WTC11 (cell line): ENCODE measurements at regions not wholly inside any gene's neighbourhood (a gene's known extent, or its start where the extent isn't known, plus 50 kb on each side); places are given as distances from the start of the nearest gene placed in this dataset.
"Not testable (repeated sequence)": the region's sequence is repeated elsewhere in the genome, so short reads cannot be mapped to it uniquely, and the experiment has no call there.

Experiments used
- ATAC-seq: fragments of 200-7000 bp; cut with Tn5 transposase; 2 replicates; pipeline ENCODE4 v1.10.0; 2021; ENCODE audit warnings: mild to moderate bottlenecking, moderate library complexity
- CTCF ChIA-PET: fragments of 300-600 bp; sonication (Branson Sonifier 250); formaldehyde crosslinking; loops from one replicate; lab custom pipeline; 2021; ENCODE audit warnings: antibody characterized with exemption; lab: Charles Lee
- POLR2A ChIA-PET: fragments of 350-600 bp; sonication (Branson Sonifier 250); formaldehyde crosslinking; loops from one replicate; lab custom pipeline; 2021; ENCODE audit warnings: antibody characterized with exemption; lab: Charles Lee
- DNase-seq: peaks from one replicate; pipeline ENCODE4 v3.0.0; 2021; ENCODE audit warnings: low spot score
- H3K27ac Mint-ChIP-seq: 2 replicates; pipeline ENCODE4 v1.8.0; 2021; ENCODE audit warnings: mixed read lengths
- H3K27me3 Mint-ChIP-seq: 2 replicates; pipeline ENCODE4 v1.8.0; 2021; ENCODE audit warnings: low read depth, mild to moderate bottlenecking, moderate library complexity, mixed read lengths
- H3K36me3 Mint-ChIP-seq: 2 replicates; pipeline ENCODE4 v1.8.0; 2021; ENCODE audit warnings: mixed read lengths
- H3K4me1 Mint-ChIP-seq: 2 replicates; pipeline ENCODE4 v1.8.0; 2022; ENCODE audit warnings: mixed read lengths
- H3K4me3 Mint-ChIP-seq: 2 replicates; pipeline ENCODE4 v1.8.0; 2021; ENCODE audit warnings: mild to moderate bottlenecking, moderate library complexity, mixed read lengths
- H3K9me3 Mint-ChIP-seq: 2 replicates; pipeline ENCODE4 v1.8.0; 2021; ENCODE audit warnings: mixed read lengths
- ATF6 ChIP-seq: sonication (generic); formaldehyde crosslinking; IDR thresholded peaks from 2 replicates; pipeline ENCODE4 v1.8.1; 2023; ENCODE audit warnings: mild to moderate bottlenecking, missing genetic modification reagents
- CBFB ChIP-seq: sonication (generic); formaldehyde crosslinking; IDR thresholded peaks from 2 replicates; pipeline ENCODE4 v1.8.1; 2022; ENCODE audit warnings: mild to moderate bottlenecking, low read depth, missing genetic modification reagents
- E2F4 ChIP-seq: sonication (generic); formaldehyde crosslinking; IDR thresholded peaks from 2 replicates; pipeline ENCODE4 v1.8.1; 2022; ENCODE audit warnings: low read depth, mild to moderate bottlenecking, moderate library complexity, missing genetic modification reagents, borderline replicate concordance
- EMX1 ChIP-seq: fragments of 250-450 bp; sonication (Bioruptor Pico); IDR thresholded peaks from 2 replicates; pipeline ENCODE4 v1.8.0; 2021; ENCODE audit warnings: mild to moderate bottlenecking
- FOXP1 ChIP-seq: sonication (generic); formaldehyde crosslinking; IDR thresholded peaks from 2 replicates; pipeline ENCODE4 v1.8.0; 2022; ENCODE audit warnings: missing genetic modification reagents, mild to moderate bottlenecking, moderate library complexity, borderline replicate concordance
- JUN ChIP-seq: sonication (generic); formaldehyde crosslinking; IDR thresholded peaks from 2 replicates; pipeline ENCODE4 v1.8.0; 2023; ENCODE audit warnings: mild to moderate bottlenecking, missing genetic modification reagents
- NR1H2 ChIP-seq: sonication (generic); formaldehyde crosslinking; IDR thresholded peaks from 2 replicates; pipeline ENCODE4 v1.9.0; 2021; ENCODE audit warnings: mild to moderate bottlenecking, moderate library complexity, missing genetic modification reagents
- SP1 ChIP-seq: sonication (generic); formaldehyde crosslinking; conservative IDR thresholded peaks from 2 replicates; pipeline ENCODE4 v1.8.1; 2022; ENCODE audit warnings: missing genetic modification reagents
- USF2 ChIP-seq: sonication (generic); formaldehyde crosslinking; IDR thresholded peaks from 2 replicates; pipeline ENCODE4 v1.8.1; 2023; ENCODE audit warnings: mild to moderate bottlenecking, missing genetic modification reagents, moderate library complexity
- ZNF532 ChIP-seq: fragments of 250-450 bp; sonication (Bioruptor Pico); IDR thresholded peaks from 2 replicates; pipeline ENCODE4 v1.9.0; 2021; ENCODE audit warnings: mild to moderate bottlenecking, borderline replicate concordance

- TF ChIP-seq ZNF532 (CRISPR knock-in tag) (no peak), NR1H2 (CRISPR knock-in tag) (no peak), FOXP1 (no peak)
These were observed 146.1 kb upstream of the ZNF267 start (continued) for GRCh38 chr16:31727553-31727952.

GRCh38 chr16:31734265-31734664 is 139.3 kb upstream of the ZNF267 start:
- no peak for ATAC-seq
- H3K27me3 Mint-ChIP-seq = no peaks in the 10 kb centered on the region
- ChIA-PET CTCF (no interaction called here), POLR2A (no interaction called here)
- H3K4me1 Mint-ChIP-seq = no peaks in the 10 kb centered on the region
- no peak overlapping the region for H3K4me3 Mint-ChIP-seq
- H3K9me3 Mint-ChIP-seq = peaks cover 38% of the 10 kb centered on the region
- no peak overlapping the region for H3K27ac Mint-ChIP-seq
- DNase-seq = no peak
- peaks cover 72% of the 10 kb centered on the region for H3K36me3 Mint-ChIP-seq
- TF ChIP-seq SP1 (CRISPR knock-in tag) (no peak), CBFB (CRISPR knock-in tag) (no peak), JUN (CRISPR knock-in tag) (no peak), EMX1 (CRISPR knock-in tag) (no peak), E2F4 (CRISPR knock-in tag) (no peak), ZNF532 (CRISPR knock-in tag) (no peak), ATF6 (CRISPR knock-in tag) (no peak), USF2 (CRISPR knock-in tag) (no peak)
- TF ChIP-seq, all 79 proteins: peak for 0

GRCh38 chr16:31745098-31745497 is 128.5 kb upstream of the ZNF267 start:
- Mint-ChIP-seq H3K9me3 (peaks cover 84% of the 10 kb centered on the region), H3K36me3 (peaks cover 97% of the 10 kb centered on the region)
- CTCF ChIA-PET, H3K27ac Mint-ChIP-seq, H3K4me1 Mint-ChIP-seq, H3K27me3 Mint-ChIP-seq, ATAC-seq, H3K4me3 Mint-ChIP-seq, POLR2A ChIA-PET, DNase-seq: not testable (repeated sequence)
